ENCODE measurements at regions not wholly inside any gene's neighbourhood (a gene's known extent, or its start where the extent isn't known, plus 50 kb on each side); places are given as distances from the start of the nearest gene placed in this dataset.

- no peak for TF ChIP-seq ZNF274 (IDR thresholded peaks at IDR 0.05; ENCODE audit: low read depth, low read length)
- TF ChIP-seq SUZ12 (IDR thresholded peaks at IDR 0.05; ENCODE audit: extremely low read depth, insufficient read depth, insufficient read length) = no peak
- no peak for TF ChIP-seq YY1 (IDR thresholded peaks at IDR 0.05; ENCODE audit: insufficient read depth, insufficient read length)
These were observed 471.1 kb upstream of the ZNF507 start for GRCh38 chr19:31874313-31874712.
